HEK293 (cell line): ENCODE measurements at regions not wholly inside any gene's neighbourhood (a gene's known extent, or its start where the extent isn't known, plus 50 kb on each side); places are given as distances from the start of the nearest gene placed in this dataset.

ENCODE experiments used
- GFI1B ChIP-seq: fragments of 450-650 bp; formaldehyde crosslinking; IDR thresholded peaks from 2 replicates; pipeline ENCODE4 v1.5.1; 2016; ENCODE audit warnings: missing biosample characterization, missing genetic modification characterization
- GLIS2 ChIP-seq: fragments of 450-650 bp; formaldehyde crosslinking; IDR thresholded peaks from 2 replicates; pipeline ENCODE4 v1.5.1; 2016; ENCODE audit warnings: missing biosample characterization, missing genetic modification characterization
- KLF1 ChIP-seq: fragments of 450-650 bp; formaldehyde crosslinking; IDR thresholded peaks from 2 replicates; pipeline ENCODE4 v1.5.1; 2016; ENCODE audit warnings: missing biosample characterization, missing genetic modification characterization
- RBAK ChIP-seq: fragments of 450-650 bp; formaldehyde crosslinking; IDR thresholded peaks from 2 replicates; pipeline ENCODE4 v1.5.1; 2016; ENCODE audit warnings: missing biosample characterization, missing genetic modification characterization
- SCRT1 ChIP-seq: fragments of 450-650 bp; formaldehyde crosslinking; IDR thresholded peaks from 2 replicates; pipeline ENCODE4 v1.5.1; 2016; ENCODE audit warnings: missing biosample characterization, missing genetic modification characterization, borderline replicate concordance
- SETDB1 ChIP-seq: IDR thresholded peaks from one replicate; pipeline ENCODE4 v1.6.1; 2017; ENCODE audit warnings: mild to moderate bottlenecking, low read length, moderate library complexity, mixed read lengths; ENCODE audit not compliant: insufficient read length
- SP7 ChIP-seq: fragments of 450-650 bp; formaldehyde crosslinking; IDR thresholded peaks from 2 replicates; pipeline ENCODE4 v1.5.1; 2016; ENCODE audit warnings: missing biosample characterization, missing genetic modification characterization
- ZBTB17 ChIP-seq: fragments of 450-650 bp; formaldehyde crosslinking; IDR thresholded peaks from 2 replicates; pipeline ENCODE4 v1.5.1; 2016; ENCODE audit warnings: missing biosample characterization, missing genetic modification characterization
- ZBTB20 ChIP-seq: fragments of 450-650 bp; formaldehyde crosslinking; IDR thresholded peaks from 2 replicates; pipeline ENCODE4 v1.5.1; 2016; ENCODE audit warnings: missing biosample characterization, missing genetic modification characterization
- ZFP69B ChIP-seq: fragments of 450-650 bp; formaldehyde crosslinking; IDR thresholded peaks from 2 replicates; pipeline ENCODE4 v1.5.1; 2016; ENCODE audit warnings: missing biosample characterization, missing genetic modification characterization
- ZNF114 ChIP-seq: fragments of 450-650 bp; formaldehyde crosslinking; IDR thresholded peaks from 2 replicates; pipeline ENCODE4 v1.5.0; 2017; ENCODE audit warnings: missing biosample characterization, missing genetic modification characterization
- ZNF140 ChIP-seq: fragments of 450-650 bp; formaldehyde crosslinking; IDR thresholded peaks from 2 replicates; pipeline ENCODE4 v1.5.1; 2016; ENCODE audit warnings: missing biosample characterization, missing genetic modification characterization
- ZNF16 ChIP-seq: fragments of 450-650 bp; formaldehyde crosslinking; IDR thresholded peaks from 2 replicates; pipeline ENCODE4 v1.5.1; 2016; ENCODE audit warnings: low read depth, missing biosample characterization, missing genetic modification characterization
- ZNF239 ChIP-seq: fragments of 450-650 bp; formaldehyde crosslinking; IDR thresholded peaks from 2 replicates; pipeline ENCODE4 v1.5.1; 2016; ENCODE audit warnings: missing biosample characterization, missing genetic modification characterization
- ZNF292 ChIP-seq: fragments of 450-650 bp; formaldehyde crosslinking; IDR thresholded peaks from 2 replicates; pipeline ENCODE4 v1.5.1; 2016; ENCODE audit warnings: low read depth, missing biosample characterization, missing genetic modification characterization, borderline replicate concordance
- ZNF394 ChIP-seq: fragments of 450-650 bp; formaldehyde crosslinking; IDR thresholded peaks from 2 replicates; pipeline ENCODE4 v1.5.1; 2016; ENCODE audit warnings: missing biosample characterization, missing genetic modification characterization, mild to moderate bottlenecking, moderate library complexity, borderline replicate concordance
- ZNF426 ChIP-seq: fragments of 450-650 bp; formaldehyde crosslinking; IDR thresholded peaks from 2 replicates; pipeline ENCODE4 v1.5.1; 2017; ENCODE audit warnings: missing biosample characterization, missing genetic modification characterization, mild to moderate bottlenecking, inconsistent platforms, moderate library complexity
- ZNF529 ChIP-seq: fragments of 450-650 bp; formaldehyde crosslinking; IDR thresholded peaks from 2 replicates; pipeline ENCODE4 v1.5.1; 2017; ENCODE audit warnings: missing genetic modification characterization, missing biosample characterization; ENCODE audit not compliant: insufficient replicate concordance
- ZNF548 ChIP-seq: fragments of 450-650 bp; formaldehyde crosslinking; IDR thresholded peaks from 2 replicates; pipeline ENCODE4 v1.5.1; 2016; ENCODE audit warnings: missing biosample characterization, missing genetic modification characterization
- ZNF558 ChIP-seq: fragments of 450-650 bp; formaldehyde crosslinking; IDR thresholded peaks from 2 replicates; pipeline ENCODE4 v1.5.1; 2016; ENCODE audit warnings: missing biosample characterization, missing genetic modification characterization
- ZNF621 ChIP-seq: fragments of 450-650 bp; formaldehyde crosslinking; IDR thresholded peaks from 2 replicates; pipeline ENCODE4 v1.5.1; 2017; ENCODE audit warnings: missing biosample characterization, missing genetic modification characterization
- ZNF76 ChIP-seq: fragments of 450-650 bp; formaldehyde crosslinking; IDR thresholded peaks from 2 replicates; pipeline ENCODE4; 2016; ENCODE audit warnings: low read depth, missing biosample characterization, missing genetic modification characterization, borderline replicate concordance
- ZNF768 ChIP-seq: fragments of 450-650 bp; formaldehyde crosslinking; IDR thresholded peaks from 2 replicates; pipeline ENCODE4 v1.5.1; 2018; ENCODE audit warnings: missing biosample characterization, mild to moderate bottlenecking, missing genetic modification characterization
- ZNF830 ChIP-seq: fragments of 450-650 bp; IDR thresholded peaks from 2 replicates; pipeline ENCODE4 v1.5.0; 2018; ENCODE audit warnings: missing biosample characterization, missing genetic modification characterization, low read depth, mild to moderate bottlenecking, moderate library complexity
- ZNF837 ChIP-seq: fragments of 450-650 bp; formaldehyde crosslinking; IDR thresholded peaks from 2 replicates; pipeline ENCODE4 v1.5.1; 2016; ENCODE audit warnings: missing biosample characterization, missing genetic modification characterization
- ZSCAN30 ChIP-seq: fragments of 450-650 bp; IDR thresholded peaks from 2 replicates; pipeline ENCODE4 v1.5.1; 2018; ENCODE audit warnings: missing biosample characterization, mild to moderate bottlenecking, missing genetic modification characterization, moderate library complexity
- TF ChIP-seq, protein P1 (sequence below): fragments of 450-650 bp; formaldehyde crosslinking; IDR thresholded peaks from 2 replicates; pipeline ENCODE4 v1.5.1; 2017; ENCODE audit warnings: missing biosample characterization, missing genetic modification characterization
- TF ChIP-seq, protein P2 (sequence below): fragments of 450-650 bp; formaldehyde crosslinking; IDR thresholded peaks from 2 replicates; pipeline ENCODE4 v1.5.1; 2016; ENCODE audit warnings: missing biosample characterization, missing genetic modification characterization
- TF ChIP-seq, protein P3 (sequence below): fragments of 450-650 bp; formaldehyde crosslinking; IDR thresholded peaks from 2 replicates; pipeline ENCODE4 v1.5.1; 2016; ENCODE audit warnings: missing biosample characterization, missing genetic modification characterization
- TF ChIP-seq, protein P4 (sequence below): fragments of 450-650 bp; formaldehyde crosslinking; IDR thresholded peaks from 2 replicates; pipeline ENCODE4 v1.5.1; 2016; ENCODE audit warnings: missing biosample characterization, missing genetic modification characterization
- TF ChIP-seq, protein P5 (sequence below): fragments of 450-650 bp; formaldehyde crosslinking; IDR thresholded peaks from 2 replicates; pipeline ENCODE4 v1.5.1; 2016; ENCODE audit warnings: missing biosample characterization, missing genetic modification characterization

DNA sequence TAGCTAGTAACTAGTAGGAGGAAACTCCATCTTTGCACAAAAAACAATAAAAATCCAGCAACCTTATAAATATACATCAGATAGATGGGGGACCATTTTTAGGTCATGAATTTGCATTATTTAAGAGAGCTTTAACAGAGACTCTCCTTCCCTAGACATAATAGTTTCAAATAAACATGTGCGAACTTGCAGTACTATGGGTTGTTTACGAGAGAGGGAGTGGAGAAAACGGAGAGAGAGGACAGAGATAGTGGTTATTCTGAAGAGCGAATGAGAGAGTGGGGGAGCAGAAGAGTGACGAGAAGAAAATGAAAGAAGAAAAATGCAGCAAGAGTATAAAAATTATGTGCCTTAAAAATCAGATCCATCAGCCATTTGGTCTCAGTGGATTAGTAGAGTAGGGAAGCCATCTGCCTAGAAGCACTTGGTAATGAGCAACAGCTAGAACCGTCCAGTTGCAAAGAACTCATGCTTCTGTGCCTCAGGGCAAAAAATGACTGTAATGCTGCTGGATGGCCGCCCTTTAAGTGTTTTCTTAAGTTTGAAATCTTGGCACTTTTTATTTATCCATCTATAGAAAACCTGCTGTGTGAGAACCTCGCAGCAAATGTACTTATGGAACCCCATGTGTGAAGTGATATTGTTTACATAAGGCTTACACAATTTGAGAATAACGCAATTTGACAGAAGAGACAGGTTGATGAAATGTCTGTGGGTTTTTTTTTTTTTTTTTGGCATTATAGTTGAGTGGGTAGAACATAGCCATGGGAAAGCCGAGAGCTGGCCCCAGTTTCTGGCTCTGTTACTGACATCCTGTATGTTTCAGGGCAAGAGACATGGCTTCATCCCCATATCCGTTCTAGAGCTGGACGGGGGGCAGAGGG, 95.6 kb upstream of the ZNF608 start (continued):
- TF ChIP-seq ZNF140 (tag by site-specific recombination) (no peak), ZNF768 (tag by site-specific recombination) (no peak), GFI1B (tag by site-specific recombination) (no peak), ZNF16 (tag by site-specific recombination) (no peak), ZNF621 (tag by site-specific recombination) (no peak), ZNF837 (tag by site-specific recombination) (no peak), ZNF76 (no peak), SCRT1 (tag by site-specific recombination) (no peak), ZBTB17 (tag by site-specific recombination) (peak; percentile 77), ZNF394 (tag by site-specific recombination) (no peak), ZNF529 (tag by site-specific recombination) (no peak), RBAK (tag by site-specific recombination) (no peak), ZNF114 (tag by site-specific recombination) (no peak), ZSCAN30 (tag by site-specific recombination) (0 out of 2 replicates have a peak, but pooled peaks have one; percentile 8), SETDB1 (no peak), GLIS2 (tag by site-specific recombination) (no peak), KLF1 (no peak), ZNF558 (tag by site-specific recombination) (peak; percentile 26; the same call in 1 of the 2 replicates), ZNF830 (no peak), ZNF292 (tag by site-specific recombination) (no peak), ZBTB20 (tag by site-specific recombination) (no peak), SP7 (no peak), ZFP69B (tag by site-specific recombination) (no peak; the same call in 1 of the 2 replicates), ZNF426 (tag by site-specific recombination) (no peak), ZNF239 (no peak), ZNF548 (tag by site-specific recombination) (no peak)
- TF ChIP-seq, protein P1, sequence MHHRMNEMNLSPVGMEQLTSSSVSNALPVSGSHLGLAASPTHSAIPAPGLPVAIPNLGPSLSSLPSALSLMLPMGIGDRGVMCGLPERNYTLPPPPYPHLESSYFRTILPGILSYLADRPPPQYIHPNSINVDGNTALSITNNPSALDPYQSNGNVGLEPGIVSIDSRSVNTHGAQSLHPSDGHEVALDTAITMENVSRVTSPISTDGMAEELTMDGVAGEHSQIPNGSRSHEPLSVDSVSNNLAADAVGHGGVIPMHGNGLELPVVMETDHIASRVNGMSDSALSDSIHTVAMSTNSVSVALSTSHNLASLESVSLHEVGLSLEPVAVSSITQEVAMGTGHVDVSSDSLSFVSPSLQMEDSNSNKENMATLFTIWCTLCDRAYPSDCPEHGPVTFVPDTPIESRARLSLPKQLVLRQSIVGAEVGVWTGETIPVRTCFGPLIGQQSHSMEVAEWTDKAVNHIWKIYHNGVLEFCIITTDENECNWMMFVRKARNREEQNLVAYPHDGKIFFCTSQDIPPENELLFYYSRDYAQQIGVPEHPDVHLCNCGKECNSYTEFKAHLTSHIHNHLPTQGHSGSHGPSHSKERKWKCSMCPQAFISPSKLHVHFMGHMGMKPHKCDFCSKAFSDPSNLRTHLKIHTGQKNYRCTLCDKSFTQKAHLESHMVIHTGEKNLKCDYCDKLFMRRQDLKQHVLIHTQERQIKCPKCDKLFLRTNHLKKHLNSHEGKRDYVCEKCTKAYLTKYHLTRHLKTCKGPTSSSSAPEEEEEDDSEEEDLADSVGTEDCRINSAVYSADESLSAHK (tag by site-specific recombination): peak; percentile 63
- TF ChIP-seq, protein P2, sequence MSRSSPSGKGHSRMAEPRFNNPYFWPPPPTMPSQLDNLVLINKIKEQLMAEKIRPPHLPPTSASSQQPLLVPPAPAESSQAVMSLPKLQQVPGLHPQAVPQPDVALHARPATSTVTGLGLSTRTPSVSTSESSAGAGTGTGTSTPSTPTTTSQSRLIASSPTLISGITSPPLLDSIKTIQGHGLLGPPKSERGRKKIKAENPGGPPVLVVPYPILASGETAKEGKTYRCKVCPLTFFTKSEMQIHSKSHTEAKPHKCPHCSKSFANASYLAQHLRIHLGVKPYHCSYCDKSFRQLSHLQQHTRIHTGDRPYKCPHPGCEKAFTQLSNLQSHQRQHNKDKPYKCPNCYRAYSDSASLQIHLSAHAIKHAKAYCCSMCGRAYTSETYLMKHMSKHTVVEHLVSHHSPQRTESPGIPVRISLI (tag by site-specific recombination): peak; percentile 64
- TF ChIP-seq, protein P3, sequence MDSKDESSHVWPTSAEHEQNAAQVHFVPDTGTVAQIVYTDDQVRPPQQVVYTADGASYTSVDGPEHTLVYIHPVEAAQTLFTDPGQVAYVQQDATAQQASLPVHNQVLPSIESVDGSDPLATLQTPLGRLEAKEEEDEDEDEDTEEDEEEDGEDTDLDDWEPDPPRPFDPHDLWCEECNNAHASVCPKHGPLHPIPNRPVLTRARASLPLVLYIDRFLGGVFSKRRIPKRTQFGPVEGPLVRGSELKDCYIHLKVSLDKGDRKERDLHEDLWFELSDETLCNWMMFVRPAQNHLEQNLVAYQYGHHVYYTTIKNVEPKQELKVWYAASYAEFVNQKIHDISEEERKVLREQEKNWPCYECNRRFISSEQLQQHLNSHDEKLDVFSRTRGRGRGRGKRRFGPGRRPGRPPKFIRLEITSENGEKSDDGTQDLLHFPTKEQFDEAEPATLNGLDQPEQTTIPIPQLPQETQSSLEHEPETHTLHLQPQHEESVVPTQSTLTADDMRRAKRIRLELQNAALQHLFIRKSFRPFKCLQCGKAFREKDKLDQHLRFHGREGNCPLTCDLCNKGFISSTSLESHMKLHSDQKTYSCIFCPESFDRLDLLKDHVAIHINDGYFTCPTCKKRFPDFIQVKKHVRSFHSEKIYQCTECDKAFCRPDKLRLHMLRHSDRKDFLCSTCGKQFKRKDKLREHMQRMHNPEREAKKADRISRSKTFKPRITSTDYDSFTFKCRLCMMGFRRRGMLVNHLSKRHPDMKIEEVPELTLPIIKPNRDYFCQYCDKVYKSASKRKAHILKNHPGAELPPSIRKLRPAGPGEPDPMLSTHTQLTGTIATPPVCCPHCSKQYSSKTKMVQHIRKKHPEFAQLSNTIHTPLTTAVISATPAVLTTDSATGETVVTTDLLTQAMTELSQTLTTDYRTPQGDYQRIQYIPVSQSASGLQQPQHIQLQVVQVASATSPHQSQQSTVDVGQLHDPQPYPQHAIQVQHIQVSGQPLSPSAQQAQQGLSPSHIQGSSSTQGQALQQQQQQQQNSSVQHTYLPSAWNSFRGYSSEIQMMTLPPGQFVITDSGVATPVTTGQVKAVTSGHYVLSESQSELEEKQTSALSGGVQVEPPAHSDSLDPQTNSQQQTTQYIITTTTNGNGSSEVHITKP: no peak
- TF ChIP-seq, protein P4, sequence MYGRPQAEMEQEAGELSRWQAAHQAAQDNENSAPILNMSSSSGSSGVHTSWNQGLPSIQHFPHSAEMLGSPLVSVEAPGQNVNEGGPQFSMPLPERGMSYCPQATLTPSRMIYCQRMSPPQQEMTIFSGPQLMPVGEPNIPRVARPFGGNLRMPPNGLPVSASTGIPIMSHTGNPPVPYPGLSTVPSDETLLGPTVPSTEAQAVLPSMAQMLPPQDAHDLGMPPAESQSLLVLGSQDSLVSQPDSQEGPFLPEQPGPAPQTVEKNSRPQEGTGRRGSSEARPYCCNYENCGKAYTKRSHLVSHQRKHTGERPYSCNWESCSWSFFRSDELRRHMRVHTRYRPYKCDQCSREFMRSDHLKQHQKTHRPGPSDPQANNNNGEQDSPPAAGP: no peak
- TF ChIP-seq, protein P5, sequence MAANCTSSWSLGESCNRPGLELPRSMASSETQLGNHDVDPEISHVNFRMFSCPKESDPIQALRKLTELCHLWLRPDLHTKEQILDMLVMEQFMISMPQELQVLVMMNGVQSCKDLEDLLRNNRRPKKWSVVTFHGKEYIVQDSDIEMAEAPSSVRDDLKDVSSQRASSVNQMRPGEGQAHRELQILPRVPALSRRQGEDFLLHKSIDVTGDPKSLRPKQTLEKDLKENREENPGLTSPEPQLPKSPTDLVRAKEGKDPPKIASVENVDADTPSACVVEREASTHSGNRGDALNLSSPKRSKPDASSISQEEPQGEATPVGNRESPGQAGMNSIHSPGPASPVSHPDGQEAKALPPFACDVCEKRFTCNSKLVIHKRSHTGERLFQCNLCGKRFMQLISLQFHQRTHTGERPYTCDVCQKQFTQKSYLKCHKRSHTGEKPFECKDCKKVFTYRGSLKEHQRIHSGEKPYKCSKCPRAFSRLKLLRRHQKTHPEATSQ: no peak
